SU-DHL-6 (cell line): ENCODE measurements at regions not wholly inside any gene's neighbourhood (a gene's known extent, or its start where the extent isn't known, plus 50 kb on each side); places are given as distances from the start of the nearest gene placed in this dataset.

Experiments used
- H2AFZ ChIP-seq: fragments of 200-600 bp; sonication (generic); 2 replicates; pipeline ENCODE4 v1.6.1; 2014; ENCODE audit warnings: low read depth, mild to moderate bottlenecking, moderate library complexity, mixed read lengths, antibody characterized with exemption, low read length; ENCODE audit not compliant: severe bottlenecking
- H3F3A ChIP-seq: fragments of 200-600 bp; shearing (Covaris generic); 2 replicates; pipeline ENCODE4 v1.6.0; 2016; ENCODE audit warnings: antibody characterized with exemption, mild to moderate bottlenecking; ENCODE audit not compliant: insufficient read depth
- H3K27ac ChIP-seq: fragments of 200-600 bp; sonication (generic); 2 replicates; pipeline ENCODE4 v1.5.1; 2016; ENCODE audit warnings: low read depth, mild to moderate bottlenecking, low read length, moderate library complexity, mixed read lengths
- H3K27me3 ChIP-seq: fragments of 200-600 bp; sonication (generic), shearing (Covaris generic); 2 replicates; pipeline ENCODE4 v1.6.0; 2014; ENCODE audit warnings: mild to moderate bottlenecking, low read length
- H3K36me3 ChIP-seq: fragments of 200-600 bp; sonication (generic); 2 replicates; pipeline ENCODE4 v1.6.1; 2014; ENCODE audit warnings: mild to moderate bottlenecking, low read length, mixed read lengths
- H3K4me2 ChIP-seq: fragments of 300-600, 200-600 bp; shearing (Covaris generic), sonication (generic); 2 replicates; pipeline ENCODE4 v1.6.0; 2014; ENCODE audit warnings: low read length, low read depth, mild to moderate bottlenecking; ENCODE audit not compliant: poor library complexity, severe bottlenecking
- H3K4me3 ChIP-seq: fragments of 200-600 bp; sonication (generic); 2 replicates; pipeline ENCODE4 v1.5.1; 2014; ENCODE audit warnings: antibody characterized with exemption, low read length, mild to moderate bottlenecking, mixed read lengths; ENCODE audit not compliant: insufficient read depth, poor library complexity, severe bottlenecking
- H3K79me2 ChIP-seq: fragments of 200-600 bp; sonication (generic); 2 replicates; pipeline ENCODE4 v1.6.1; 2014; ENCODE audit warnings: mild to moderate bottlenecking, low read length, moderate library complexity; ENCODE audit not compliant: insufficient read depth
- H3K9ac ChIP-seq: fragments of 200-600 bp; sonication (generic); 2 replicates; pipeline ENCODE4 v1.7.0; 2014; ENCODE audit warnings: mild to moderate bottlenecking, low read length
- H3K9me2 ChIP-seq: fragments of 200-600 bp; sonication (generic); replicated peaks from 2 replicates; pipeline ENCODE4 v1.6.1; 2014; ENCODE audit warnings: low read length; ENCODE audit not compliant: insufficient read depth
- H3K9me3 ChIP-seq: fragments of 200-600 bp; sonication (generic); 2 replicates; pipeline ENCODE4 v1.6.1; 2014; ENCODE audit warnings: low read length, mixed read lengths; ENCODE audit not compliant: insufficient read depth
- H4K20me1 ChIP-seq: fragments of 200-600 bp; sonication (generic); 2 replicates; pipeline ENCODE4 v1.6.1; 2014; ENCODE audit warnings: low read depth, mild to moderate bottlenecking, antibody characterized with exemption, low read length, moderate library complexity, mixed read lengths
- EZH2phosphoT487 ChIP-seq: fragments of 200-600 bp; sonication (generic), shearing (Covaris generic); conservative IDR thresholded peaks from 2 replicates; pipeline ENCODE4 v1.6.1; 2018; ENCODE audit warnings: mild to moderate bottlenecking, antibody characterized with exemption, low read length, moderate library complexity, mixed read lengths
- TF ChIP-seq, protein P1 (sequence below): fragments of 200-600 bp; sonication (generic); IDR thresholded peaks from one replicate; pipeline ENCODE4 v1.5.1; 2017; ENCODE audit warnings: antibody characterized with exemption, mild to moderate bottlenecking, low read length, moderate library complexity; ENCODE audit not compliant: insufficient read depth, poor library complexity, severe bottlenecking

DNA sequence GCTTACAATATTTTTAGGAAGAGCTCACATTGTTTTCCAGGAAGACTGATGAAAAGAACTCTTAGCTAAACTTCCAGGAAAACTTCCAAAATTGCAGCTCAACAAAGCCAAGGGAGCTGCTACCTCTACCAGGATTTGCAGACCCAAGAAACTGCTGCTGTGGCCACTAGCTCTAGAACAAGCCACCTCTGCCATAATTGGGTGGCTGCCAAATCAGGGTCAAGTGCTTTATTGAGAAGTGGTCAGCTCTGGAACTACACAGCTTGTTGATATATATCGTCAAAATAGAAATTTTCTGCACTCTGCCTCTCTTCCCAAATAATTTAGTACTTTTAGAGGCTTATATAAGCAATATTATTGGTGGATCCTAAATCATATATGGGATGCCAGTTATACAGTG lies 371.8 kb upstream of the CHORDC1 start:
- Histone ChIP-seq H3K27me3 (no peaks in the 10 kb centered on the region), H3K4me2 (no peak overlapping the region), H3K27ac (no peak overlapping the region), H3F3A (no peaks in the 10 kb centered on the region), H3K4me3 (no peak overlapping the region), H3K9ac (no peak overlapping the region), H3K9me2 (no peaks in the 10 kb centered on the region), H4K20me1 (no peaks in the 10 kb centered on the region), H3K79me2 (no peaks in the 10 kb centered on the region), H3K9me3 (no peaks in the 10 kb centered on the region), H3K36me3 (no peaks in the 10 kb centered on the region), H2AFZ (no peak overlapping the region)
- TF ChIP-seq, protein P1, sequence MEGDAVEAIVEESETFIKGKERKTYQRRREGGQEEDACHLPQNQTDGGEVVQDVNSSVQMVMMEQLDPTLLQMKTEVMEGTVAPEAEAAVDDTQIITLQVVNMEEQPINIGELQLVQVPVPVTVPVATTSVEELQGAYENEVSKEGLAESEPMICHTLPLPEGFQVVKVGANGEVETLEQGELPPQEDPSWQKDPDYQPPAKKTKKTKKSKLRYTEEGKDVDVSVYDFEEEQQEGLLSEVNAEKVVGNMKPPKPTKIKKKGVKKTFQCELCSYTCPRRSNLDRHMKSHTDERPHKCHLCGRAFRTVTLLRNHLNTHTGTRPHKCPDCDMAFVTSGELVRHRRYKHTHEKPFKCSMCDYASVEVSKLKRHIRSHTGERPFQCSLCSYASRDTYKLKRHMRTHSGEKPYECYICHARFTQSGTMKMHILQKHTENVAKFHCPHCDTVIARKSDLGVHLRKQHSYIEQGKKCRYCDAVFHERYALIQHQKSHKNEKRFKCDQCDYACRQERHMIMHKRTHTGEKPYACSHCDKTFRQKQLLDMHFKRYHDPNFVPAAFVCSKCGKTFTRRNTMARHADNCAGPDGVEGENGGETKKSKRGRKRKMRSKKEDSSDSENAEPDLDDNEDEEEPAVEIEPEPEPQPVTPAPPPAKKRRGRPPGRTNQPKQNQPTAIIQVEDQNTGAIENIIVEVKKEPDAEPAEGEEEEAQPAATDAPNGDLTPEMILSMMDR, result no peak
- no peak for TF ChIP-seq EZH2phosphoT487

GRCh38 chr11:90593099-90593498 lies 370.2 kb upstream of the CHORDC1 start:
- Histone ChIP-seq H3K9me3 (no peaks in the 10 kb centered on the region), H3K4me2 (no peak overlapping the region), H3K27ac (no peak overlapping the region), H3K79me2 (no peaks in the 10 kb centered on the region), H3K4me3 (no peak overlapping the region), H4K20me1 (no peaks in the 10 kb centered on the region), H2AFZ (no peak overlapping the region), H3K9me2 (no peaks in the 10 kb centered on the region), H3K36me3 (no peaks in the 10 kb centered on the region), H3K9ac (no peak overlapping the region), H3K27me3 (no peaks in the 10 kb centered on the region), H3F3A (no peaks in the 10 kb centered on the region)
- TF ChIP-seq EZH2phosphoT487, result no peak
- TF ChIP-seq, protein P1, result no peak

GRCh38 chr11:90590286-90590685 lies 367.4 kb upstream of the CHORDC1 start:
- Histone ChIP-seq H3K4me3 (no peak overlapping the region), H3K27ac (no peak overlapping the region), H3K9me2 (no peaks in the 10 kb centered on the region), H3K27me3 (no peaks in the 10 kb centered on the region), H4K20me1 (no peaks in the 10 kb centered on the region), H3K9ac (no peak overlapping the region), H2AFZ (no peak overlapping the region), H3K79me2 (no peaks in the 10 kb centered on the region), H3K9me3 (no peaks in the 10 kb centered on the region), H3F3A (no peaks in the 10 kb centered on the region), H3K4me2 (no peak overlapping the region), H3K36me3 (no peaks in the 10 kb centered on the region)
- TF ChIP-seq EZH2phosphoT487, result no peak
- TF ChIP-seq, protein P1, result no peak
